Adrenal gland (tissue), 5 donors: ENCODE measurements at regions not wholly inside any gene's neighbourhood (a gene's known extent, or its start where the extent isn't known, plus 50 kb on each side); places are given as distances from the start of the nearest gene placed in this dataset.

Source experiments
- POLR2A ChIP-seq, 2 donors: fragments of 450-650 bp; IDR thresholded peaks; one replicate each; pipeline ENCODE4 v1.6.1; 2017; ENCODE audit warnings: antibody characterized with exemption in 2 of 2, mild to moderate bottlenecking in 2 of 2, moderate library complexity in 1 of 2
- TF ChIP-seq, protein P1 (sequence below), 6 experiments: fragments of 450-650 bp in 4 of 6; fragments of 200-600 bp in 2 of 6; sonication (generic) in 1 of 6; IDR thresholded peaks; 1 replicate in 5 of 6; 2 replicates in 1 of 6; pipeline versions ENCODE4 v1.5.1 to v1.8.0; 2016 to 2021; ENCODE audit warnings: antibody characterized with exemption in 6 of 6, mild to moderate bottlenecking in 2 of 6, moderate library complexity in 1 of 6
- donor health status: DM: no; HTN: no; CAD: no.

- TF ChIP-seq POLR2A (IDR thresholded peaks at IDR 0.05), result no peak
- TF ChIP-seq, protein P1, sequence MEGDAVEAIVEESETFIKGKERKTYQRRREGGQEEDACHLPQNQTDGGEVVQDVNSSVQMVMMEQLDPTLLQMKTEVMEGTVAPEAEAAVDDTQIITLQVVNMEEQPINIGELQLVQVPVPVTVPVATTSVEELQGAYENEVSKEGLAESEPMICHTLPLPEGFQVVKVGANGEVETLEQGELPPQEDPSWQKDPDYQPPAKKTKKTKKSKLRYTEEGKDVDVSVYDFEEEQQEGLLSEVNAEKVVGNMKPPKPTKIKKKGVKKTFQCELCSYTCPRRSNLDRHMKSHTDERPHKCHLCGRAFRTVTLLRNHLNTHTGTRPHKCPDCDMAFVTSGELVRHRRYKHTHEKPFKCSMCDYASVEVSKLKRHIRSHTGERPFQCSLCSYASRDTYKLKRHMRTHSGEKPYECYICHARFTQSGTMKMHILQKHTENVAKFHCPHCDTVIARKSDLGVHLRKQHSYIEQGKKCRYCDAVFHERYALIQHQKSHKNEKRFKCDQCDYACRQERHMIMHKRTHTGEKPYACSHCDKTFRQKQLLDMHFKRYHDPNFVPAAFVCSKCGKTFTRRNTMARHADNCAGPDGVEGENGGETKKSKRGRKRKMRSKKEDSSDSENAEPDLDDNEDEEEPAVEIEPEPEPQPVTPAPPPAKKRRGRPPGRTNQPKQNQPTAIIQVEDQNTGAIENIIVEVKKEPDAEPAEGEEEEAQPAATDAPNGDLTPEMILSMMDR (IDR thresholded peaks at IDR 0.05), result no peak
Observed at GRCh38 chr20:52840041-52840440, 132.1 kb upstream of the TSHZ2 start.
